H1 (cell line): ENCODE measurements at regions not wholly inside any gene's neighbourhood (a gene's known extent, or its start where the extent isn't known, plus 50 kb on each side); places are given as distances from the start of the nearest gene placed in this dataset.

Experiments used
- CTCF ChIA-PET: fragments of 300-600 bp; sonication (Branson Sonifier 250); formaldehyde crosslinking; loops from one replicate; lab custom pipeline; 2021; ENCODE audit not compliant: partially characterized antibody; lab: Charles Lee
- POLR2A ChIA-PET: fragments of 300-600 bp; sonication (Branson Sonifier 250); formaldehyde crosslinking; loops from one replicate; lab custom pipeline; 2021; ENCODE audit warnings: inconsistent platforms; ENCODE audit not compliant: partially characterized antibody; lab: Charles Lee
- DNase-seq, 2 experiments: peaks; one replicate each; pipeline versions ENCODE4 v3.0.0 to v3.0.0-alpha.2; 2010 to 2022; ENCODE audit warnings: low spot score in 2 of 2, low read depth in 1 of 2, mixed read lengths in 1 of 2
- FAIRE-seq: peaks from 2 replicates; lab custom pipeline; 2011; peaks lifted over from hg19 to GRCh38; lab: Jason Lieb, UNC
- H2AFZ ChIP-seq: 2 replicates; pipeline ENCODE4 v1.8.1; 2012; ENCODE audit warnings: low read length, inconsistent platforms
- H2AK5ac ChIP-seq: 2 replicates; pipeline ENCODE4 v1.6.1; 2013; ENCODE audit warnings: low read depth, low read length
- H2BK120ac ChIP-seq: replicated peaks from 2 replicates; pipeline ENCODE3; 2013; ENCODE audit warnings: low read depth, low read length, inconsistent platforms
- H2BK12ac ChIP-seq: 2 replicates; pipeline ENCODE4 v1.6.1; 2013; ENCODE audit warnings: low read depth, low read length
- H2BK15ac ChIP-seq: 2 replicates; pipeline ENCODE4 v1.6.1; 2013; ENCODE audit warnings: low read length
- H2BK20ac ChIP-seq: 2 replicates; pipeline ENCODE4 v1.6.1; 2013; ENCODE audit warnings: low read length
- H2BK5ac ChIP-seq: 2 replicates; pipeline ENCODE4 v1.6.1; 2013; ENCODE audit warnings: low read depth, low read length
- H3K14ac ChIP-seq: 2 replicates; pipeline ENCODE4 v1.6.1; 2013; ENCODE audit warnings: inconsistent platforms; ENCODE audit not compliant: insufficient read length
- H3K18ac ChIP-seq: 2 replicates; pipeline ENCODE4 v1.6.1; 2013; ENCODE audit warnings: low read length; ENCODE audit errors: extremely low read depth
- H3K23ac ChIP-seq: 2 replicates; pipeline ENCODE4 v1.6.1; 2013; ENCODE audit warnings: inconsistent platforms; ENCODE audit not compliant: insufficient read length
- H3K23me2 ChIP-seq: 2 replicates; pipeline ENCODE4 v1.6.1; 2013; ENCODE audit warnings: low read depth, low read length
- H3K27ac ChIP-seq: 2 replicates; pipeline ENCODE4 v1.6.1; 2011; ENCODE audit warnings: low read depth, low read length, inconsistent platforms
- H3K27me3 ChIP-seq, 4 experiments: replicated peaks in 1 of 4; 1 replicate in 1 of 4; 2 replicates in 3 of 4; pipeline versions ENCODE4 v1.6.1 to v1.8.1; 2011 to 2013; ENCODE audit warnings: low read length in 3 of 4, mild to moderate bottlenecking in 3 of 4, inconsistent platforms in 2 of 4, mixed read lengths in 2 of 4, moderate library complexity in 1 of 4; ENCODE audit not compliant: control insufficient read depth in 3 of 4, insufficient read depth in 3 of 4; ENCODE audit errors: extremely low read depth in 1 of 4
- H3K36me3 ChIP-seq, 4 experiments: 2 replicates each; pipeline versions ENCODE4 v1.6.1 to v1.8.1; 2011 to 2013; ENCODE audit warnings: mild to moderate bottlenecking in 4 of 4, low read length in 3 of 4, moderate library complexity in 2 of 4, control low read depth in 1 of 4, inconsistent platforms in 1 of 4; ENCODE audit not compliant: insufficient read depth in 4 of 4, control insufficient read depth in 2 of 4
- H3K4ac ChIP-seq: replicated peaks from 2 replicates; pipeline ENCODE3; 2013; ENCODE audit warnings: low read length, low read depth, mixed read lengths, inconsistent platforms; ENCODE audit not compliant: insufficient read length
- H3K4me1 ChIP-seq, 4 experiments: replicated peaks in 1 of 4; 1 replicate in 1 of 4; 2 replicates in 3 of 4; pipeline versions ENCODE4 v1.6.1 to v1.8.1; 2011 to 2013; ENCODE audit warnings: low read length in 3 of 4, inconsistent platforms in 2 of 4, mixed read lengths in 1 of 4; ENCODE audit not compliant: insufficient read depth in 4 of 4, control insufficient read depth in 3 of 4
- H3K4me2 ChIP-seq, 2 experiments: 2 replicates each; pipeline versions ENCODE4 v1.6.1 to v1.8.1; 2011 to 2013; ENCODE audit warnings: low read depth in 2 of 2, low read length in 2 of 2, control low read depth in 1 of 2, inconsistent platforms in 1 of 2, mild to moderate bottlenecking in 1 of 2; ENCODE audit not compliant: insufficient read depth in 1 of 2
- H3K4me3 ChIP-seq, 4 experiments: fragments of 200-600, 300-600 bp in 1 of 4; sonication (generic), shearing (Covaris generic), sonication (Bioruptor Twin) in 1 of 4; 2 replicates each; pipeline versions ENCODE4 v1.5.1 to v1.8.1; 2011 to 2016; ENCODE audit warnings: low read length in 4 of 4, low read depth in 3 of 4, control low read depth in 2 of 4, inconsistent platforms in 2 of 4, mild to moderate bottlenecking in 2 of 4, mixed read lengths in 1 of 4, moderate library complexity in 1 of 4; ENCODE audit not compliant: insufficient read depth in 2 of 4; ENCODE audit errors: extremely low read depth in 1 of 4
- H3K56ac ChIP-seq: replicated peaks from 2 replicates; pipeline ENCODE3; 2013; ENCODE audit warnings: low read depth, mild to moderate bottlenecking, mixed read lengths, low read length, inconsistent platforms; ENCODE audit not compliant: insufficient read length
- H3K79me1 ChIP-seq: 2 replicates; pipeline ENCODE4 v1.6.1; 2013; ENCODE audit warnings: low read depth, low read length, control low read depth
- H3K79me2 ChIP-seq, 2 experiments: 2 replicates each; pipeline versions ENCODE4 v1.6.1 to v1.8.1; 2012 to 2013; ENCODE audit warnings: low read length in 2 of 2, mild to moderate bottlenecking in 2 of 2, inconsistent platforms in 1 of 2; ENCODE audit not compliant: insufficient read depth in 2 of 2, control insufficient read depth in 1 of 2
- H3K9ac ChIP-seq, 4 experiments: replicated peaks in 1 of 4; 1 replicate in 1 of 4; 2 replicates in 3 of 4; pipeline versions ENCODE4 v1.6.1 to v1.8.1; 2011 to 2013; ENCODE audit warnings: low read depth in 3 of 4, low read length in 3 of 4, control low read depth in 2 of 4, mild to moderate bottlenecking in 2 of 4, moderate library complexity in 2 of 4, inconsistent platforms in 1 of 4; ENCODE audit errors: extremely low read depth in 1 of 4
- H3K9me3 ChIP-seq, 2 experiments: 2 replicates each; pipeline versions ENCODE4 v1.6.1 to v1.8.1; 2012 to 2013; ENCODE audit warnings: mild to moderate bottlenecking in 2 of 2, moderate library complexity in 2 of 2, control low read depth in 1 of 2, inconsistent platforms in 1 of 2, low read depth in 1 of 2, low read length in 1 of 2, mixed read lengths in 1 of 2; ENCODE audit not compliant: insufficient read depth in 2 of 2
- H4K20me1 ChIP-seq, 2 experiments: replicated peaks in 1 of 2; 2 replicates each; pipeline versions ENCODE3 to v1.8.1; 2011 to 2013; ENCODE audit warnings: inconsistent platforms in 2 of 2, low read length in 2 of 2, mild to moderate bottlenecking in 1 of 2; ENCODE audit not compliant: insufficient read depth in 2 of 2, control insufficient read depth in 1 of 2
- H4K5ac ChIP-seq: 2 replicates; pipeline ENCODE4 v1.6.1; 2013; ENCODE audit warnings: low read length, low read depth, mixed read lengths, inconsistent platforms; ENCODE audit not compliant: insufficient read length
- H4K8ac ChIP-seq: 2 replicates; pipeline ENCODE4 v1.8.0; 2013; ENCODE audit warnings: mild to moderate bottlenecking, moderate library complexity, low read length, inconsistent platforms; ENCODE audit not compliant: insufficient read depth; ENCODE audit errors: extremely low read depth
- H4K91ac ChIP-seq: replicated peaks from 2 replicates; pipeline ENCODE3; 2013; ENCODE audit warnings: low read length, mixed read lengths, inconsistent platforms; ENCODE audit not compliant: insufficient read length
- E2F6 ChIP-seq: IDR thresholded peaks from 2 replicates; pipeline ENCODE4 v1.6.1; 2012; ENCODE audit warnings: inconsistent platforms
- EZH2 ChIP-seq: fragments of 200-600 bp; sonication (generic); IDR thresholded peaks from 2 replicates; pipeline ENCODE4 v1.7.1; 2012; ENCODE audit warnings: low read depth, mild to moderate bottlenecking, moderate library complexity, low read length, inconsistent platforms; ENCODE audit not compliant: severe bottlenecking
- HDAC6 ChIP-seq: IDR thresholded peaks from one replicate; pipeline ENCODE4 v1.7.1; 2012; ENCODE audit warnings: low read depth, mild to moderate bottlenecking, inconsistent platforms, low read length, moderate library complexity
- KDM1A ChIP-seq: fragments of 200-600, 300-600 bp; sonication (generic); IDR thresholded peaks from 2 replicates; pipeline ENCODE4 v1.7.1; 2016; ENCODE audit warnings: mild to moderate bottlenecking, low read length, borderline replicate concordance
- MAFK ChIP-seq: IDR thresholded peaks from 2 replicates; pipeline ENCODE4 v1.6.1; 2012; ENCODE audit warnings: low read depth, mild to moderate bottlenecking, improper control_type of control experiment, low read length
- MAX ChIP-seq: IDR thresholded peaks from 2 replicates; pipeline ENCODE4 v1.6.1; 2012; ENCODE audit warnings: inconsistent platforms
- POU5F1 ChIP-seq: IDR thresholded peaks from 2 replicates; pipeline ENCODE4 v1.6.1; 2011; ENCODE audit warnings: low read depth, mild to moderate bottlenecking, low read length, moderate library complexity
- RNF2 ChIP-seq: fragments of 200-900, 300-1000 bp; sonication (generic); IDR thresholded peaks from 2 replicates; pipeline ENCODE4 v1.7.1; 2016; ENCODE audit warnings: borderline replicate concordance, low read depth, mild to moderate bottlenecking, antibody characterized with exemption, low read length; ENCODE audit not compliant: poor library complexity, severe bottlenecking; ENCODE audit errors: missing control alignments
- SUZ12 ChIP-seq: fragments of 200-600 bp; sonication (generic); IDR thresholded peaks from 2 replicates; pipeline ENCODE4 v1.6.1; 2012; ENCODE audit warnings: mild to moderate bottlenecking, inconsistent platforms, low read length, moderate library complexity, mixed read lengths
- TCF12 ChIP-seq: IDR thresholded peaks from 2 replicates; pipeline ENCODE4 v1.6.1; 2011; ENCODE audit warnings: low read depth, mild to moderate bottlenecking, low read length
- TEAD4 ChIP-seq: IDR thresholded peaks from 2 replicates; pipeline ENCODE4 v1.6.1; 2012; ENCODE audit warnings: low read depth, low read length, inconsistent platforms, mixed read lengths
- WGBS, 2 experiments: shearing (Covaris generic) in 1 of 2; methylation state at CpG; one replicate each; pipeline versions ENCODE4 v1.1.6 to v1.1.7; 2013 to 2015; ENCODE audit warnings: low lambda C conversion rate in 2 of 2, mixed read lengths in 2 of 2, inconsistent platforms in 1 of 2, low coverage in 1 of 2, missing lambda C conversion rate in 1 of 2; ENCODE audit not compliant: insufficient replicate concordance in 2 of 2, insufficient coverage in 1 of 2, insufficient read length in 1 of 2; ENCODE audit errors: extremely low coverage in 1 of 2, missing lambda C conversion rate in 1 of 2; 5-methylcytosine and 5-hydroxymethylcytosine counted together

- Histone ChIP-seq H3K4me1 (no peaks in the 10 kb centered on the region), H3K36me3 (no peaks in the 10 kb centered on the region), H3K14ac (no peak overlapping the region), H3K27me3 (no peaks in the 10 kb centered on the region; a peak in 1 of 7 replicates), H2BK15ac (no peak overlapping the region), H4K8ac (no peak overlapping the region), H3K56ac (no peak overlapping the region), H2BK120ac (no peak overlapping the region), H3K23ac (no peak overlapping the region), H3K9me3 (no peaks in the 10 kb centered on the region), H2AFZ (no peak overlapping the region), H4K5ac (no peak overlapping the region), H3K23me2 (no peaks in the 10 kb centered on the region; the same call in 1 of the 2 replicates), H2BK20ac (no peak overlapping the region), H3K27ac (no peak overlapping the region), H3K79me2 (no peaks in the 10 kb centered on the region), H3K79me1 (no peaks in the 10 kb centered on the region), H4K91ac (no peak overlapping the region), H3K4me3 (no peak overlapping the region), H3K4me2 (no peak overlapping the region), H2BK5ac (no peak overlapping the region), H2AK5ac (no peak overlapping the region), H3K9ac (no peak overlapping the region), H3K4ac (no peak overlapping the region), H4K20me1 (no peaks in the 10 kb centered on the region), H3K18ac (no peak overlapping the region), H2BK12ac (no peak overlapping the region)
- ChIA-PET CTCF (interaction anchor here (0.5 to 2.4 kb wide), 8 partner anchors 13 to 721 kb away, joined by 3 to 13 read pairs (median 6); no protein-coding TSS in a partner anchor), POLR2A (no interaction called here)
- no peak for FAIRE-seq
- WGBS, 2 experiments = 58% methylated on average over 1 of the region's 1 CpG; no CpG with 5 or more reads in 1 of the 2 experiments
- peak; percentile 7 to 49 for DNase-seq
- TF ChIP-seq MAX (no peak), TEAD4 (peak; percentile 78; the same call in 1 of the 2 replicates), MAFK (no peak), KDM1A (no peak), E2F6 (no peak), RNF2 (no peak), HDAC6 (no peak), TCF12 (no peak), EZH2 (no peak), SUZ12 (no peak), POU5F1 (no peak)
Measured at GRCh38 chr11:42770444-42771065, 541.2 kb upstream of the API5 start.
